Tibial nerve (tissue), 4 donors: ENCODE measurements at regions not wholly inside any gene's neighbourhood (a gene's known extent, or its start where the extent isn't known, plus 50 kb on each side); places are given as distances from the start of the nearest gene placed in this dataset.

ENCODE experiments used
- CTCF ChIP-seq, 5 experiments: fragments of 200-600 bp in 3 of 5; fragments of 450-650 bp in 2 of 5; sonication (generic) in 3 of 5; IDR thresholded peaks; one replicate each; pipeline ENCODE4 v1.5.1; 2016 to 2019; ENCODE audit warnings: antibody characterized with exemption in 5 of 5, mild to moderate bottlenecking in 3 of 5, moderate library complexity in 2 of 5
- EP300 ChIP-seq, 2 donors: sonication (generic); formaldehyde crosslinking; IDR thresholded peaks; one replicate each; pipeline ENCODE4 v1.6.1; 2017; ENCODE audit warnings: antibody characterized with exemption in 2 of 2, mild to moderate bottlenecking in 1 of 2
- POLR2A ChIP-seq, 2 donors: fragments of 450-650 bp; IDR thresholded peaks; one replicate each; pipeline ENCODE4 v1.6.1; 2017; ENCODE audit warnings: antibody characterized with exemption in 2 of 2, mild to moderate bottlenecking in 2 of 2, moderate library complexity in 2 of 2

- TF ChIP-seq POLR2A (IDR thresholded peaks at IDR 0.05) (no peak), CTCF (IDR thresholded peaks at IDR 0.05) (no peak), EP300 (IDR thresholded peaks at IDR 0.05) (no peak)
These were observed 616.8 kb downstream of the NR4A2 start for GRCh38 chr2:155715705-155716104.
